ENCODE measurements at regions not wholly inside any gene's neighbourhood (a gene's known extent, or its start where the extent isn't known, plus 50 kb on each side); places are given as distances from the start of the nearest gene placed in this dataset.

GRCh38 chr5:68793074-68793473, 300.7 kb upstream of the SLC30A5 start:
- TF ChIP-seq CTCF (conservative IDR thresholded peaks at IDR 0.05), result no peak
- peak overlapping the region; percentile 73 for H3K27ac ChIP-seq

- TF ChIP-seq CTCF (conservative IDR thresholded peaks at IDR 0.05), result no peak
- H3K27ac ChIP-seq, result peak overlapping the region; percentile 73
Observed at GRCh38 chr5:68793993-68794392, 299.8 kb upstream of the SLC30A5 start.

GRCh38 chr5:68795190-68795589, 298.6 kb upstream of the SLC30A5 start:
- H3K27ac ChIP-seq, result no peak overlapping the region
- no peak for TF ChIP-seq CTCF (conservative IDR thresholded peaks at IDR 0.05)

GRCh38 chr5:68798877-68799843, 294.7 kb upstream of the SLC30A5 start:
- no peak for TF ChIP-seq CTCF (conservative IDR thresholded peaks at IDR 0.05)

GRCh38 chr5:68802430-68802829, 291.4 kb upstream of the SLC30A5 start:
- TF ChIP-seq CTCF (conservative IDR thresholded peaks at IDR 0.05), result no peak
- no peak overlapping the region for H3K27ac ChIP-seq

More at GRCh38 chr5:68798877-68799843, 294.7 kb upstream of the SLC30A5 start:
- H3K27ac ChIP-seq, result no peak overlapping the region

- TF ChIP-seq CTCF (conservative IDR thresholded peaks at IDR 0.05), result no peak
- H3K27ac ChIP-seq, result no peak overlapping the region
Observed at GRCh38 chr5:68803881-68804319, 289.9 kb upstream of the SLC30A5 start.

- H3K27ac ChIP-seq, result no peak overlapping the region
- no peak for TF ChIP-seq CTCF (conservative IDR thresholded peaks at IDR 0.05)
Observed at GRCh38 chr5:68804343-68804742, 289.5 kb upstream of the SLC30A5 start.
